HT1080 (cell line): ENCODE measurements at regions not wholly inside any gene's neighbourhood (a gene's known extent, or its start where the extent isn't known, plus 50 kb on each side); places are given as distances from the start of the nearest gene placed in this dataset.
A peak's percentile ranks its signal among the peaks of the same experiment; 100 is the strongest.

ENCODE experiments used
- DNase-seq: peaks from one replicate; pipeline ENCODE4 v3.0.0-alpha.2; 2015; ENCODE audit warnings: low read depth

GRCh38 chr6:55642366-55642765 lies 63.4 kb upstream of the HMGCLL1 start:
- DNase-seq: no peak

GRCh38 chr6:55636406-55637102 lies 57.6 kb upstream of the HMGCLL1 start:
- DNase-seq: peak; percentile 69

GRCh38 chr6:55633471-55633870 lies 54.5 kb upstream of the HMGCLL1 start:
- DNase-seq: no peak

GRCh38 chr6:55632953-55633352 lies 54.0 kb upstream of the HMGCLL1 start:
- peak; percentile 17 for DNase-seq
